GM12878 (cell line): ENCODE measurements at regions not wholly inside any gene's neighbourhood (a gene's known extent, or its start where the extent isn't known, plus 50 kb on each side); places are given as distances from the start of the nearest gene placed in this dataset.

Experiments
- ATAC-seq: fragments of 200-7000 bp; cut with Tn5 transposase; 3 replicates; pipeline ENCODE4 v1.9.1; 2020; ENCODE audit warnings: mild to moderate bottlenecking, moderate library complexity
- BruUV-seq: library from RNA; stranded (reverse); fragments of 400-500 nt; replicated peaks from 2 replicates; lab custom pipeline; 2021; lab: Mats Ljungman, UMichigan
- CTCF ChIA-PET: fragments of 300-600 bp; sonication (Branson Sonifier 250); formaldehyde crosslinking; extraction: SDS; loops from one replicate; lab custom pipeline; 2021; ENCODE audit warnings: inconsistent platforms; lab: Yijun Ruan, JAX
- POLR2A ChIA-PET: fragments of 350-600 bp; formaldehyde crosslinking; extraction: SDS; loops from one replicate; lab custom pipeline; 2021; ENCODE audit warnings: inconsistent platforms; lab: Charles Lee
- RAD21 ChIA-PET: fragments of 300-600 bp; sonication (Branson Sonifier 250); formaldehyde crosslinking; loops from one replicate; lab custom pipeline; 2023; ENCODE audit warnings: antibody characterized with exemption; ENCODE audit not compliant: unreplicated experiment; lab: Charles Lee
- SMC1A ChIA-PET: fragments of 300-600 bp; sonication (Branson Sonifier 250); formaldehyde crosslinking; loops from one replicate; lab custom pipeline; 2023; ENCODE audit not compliant: unreplicated experiment, uncharacterized antibody; lab: Charles Lee
- DNase-seq: peaks from one replicate; pipeline ENCODE4 v3.0.0-alpha.2; 2011; ENCODE audit warnings: low read depth, low spot score
- FAIRE-seq: peaks from 3 replicates; lab custom pipeline; 2011; peaks lifted over from hg19 to GRCh38; lab: Jason Lieb, UNC
- H2AFZ ChIP-seq: 2 replicates; pipeline ENCODE4 v1.6.0; 2011; ENCODE audit warnings: low read depth, low read length, control low read depth; ENCODE audit not compliant: control insufficient read depth
- H3K27ac ChIP-seq: 2 replicates; pipeline ENCODE4 v1.5.1; 2011; ENCODE audit warnings: control low read depth; ENCODE audit not compliant: control insufficient read depth, insufficient read depth
- H3K27me3 ChIP-seq, 2 experiments: replicated peaks in 1 of 2; 2 replicates each; pipeline versions ENCODE4 v1.6.0 to v1.6.1; 2011; ENCODE audit warnings: low read length in 1 of 2; ENCODE audit not compliant: control insufficient read depth in 2 of 2, insufficient read depth in 2 of 2
- H3K36me3 ChIP-seq, 2 experiments: 2 replicates each; pipeline ENCODE4 v1.5.1; 2011; ENCODE audit warnings: low read length in 1 of 2; ENCODE audit not compliant: control insufficient read depth in 2 of 2, insufficient read depth in 2 of 2
- H3K4me1 ChIP-seq: 2 replicates; pipeline ENCODE4 v1.6.1; 2011; ENCODE audit warnings: mild to moderate bottlenecking, low read length, moderate library complexity, mixed read lengths; ENCODE audit not compliant: control insufficient read depth, insufficient read depth
- H3K4me2 ChIP-seq: 2 replicates; pipeline ENCODE4 v1.6.0; 2011; ENCODE audit warnings: control low read depth; ENCODE audit not compliant: control insufficient read depth, insufficient read depth
- H3K4me3 ChIP-seq: fragments of 200-600 bp; sonication (generic); 2 replicates; pipeline ENCODE4 v1.5.1; 2016
- H3K79me2 ChIP-seq: 2 replicates; pipeline ENCODE4 v1.6.0; 2011; ENCODE audit warnings: low read length; ENCODE audit not compliant: control insufficient read depth, insufficient read depth
- H3K9ac ChIP-seq: 2 replicates; pipeline ENCODE4 v1.8.0; 2011; ENCODE audit warnings: low read length, control low read depth, mixed read lengths; ENCODE audit not compliant: control insufficient read depth, insufficient read depth
- H3K9me3 ChIP-seq: replicated peaks from 3 replicates; pipeline ENCODE4 v1.5.1; 2011; ENCODE audit warnings: mild to moderate bottlenecking, low read length; ENCODE audit not compliant: control insufficient read depth, insufficient read depth
- H4K20me1 ChIP-seq: 2 replicates; pipeline ENCODE4 v1.6.0; 2011; ENCODE audit not compliant: control insufficient read depth, insufficient read depth
- IRF4 ChIP-seq: IDR thresholded peaks from 2 replicates; pipeline ENCODE4 v1.6.1; 2011; ENCODE audit warnings: low read depth, low read length
- NFXL1 ChIP-seq: fragments of 450-650 bp; IDR thresholded peaks from 2 replicates; pipeline ENCODE4 v1.6.1; 2017; ENCODE audit warnings: antibody characterized with exemption, mild to moderate bottlenecking, borderline replicate concordance
- RAD21 ChIP-seq: IDR thresholded peaks from 2 replicates; pipeline ENCODE4 v1.6.1; 2011; ENCODE audit warnings: mild to moderate bottlenecking, low read depth, low read length, moderate library complexity; ENCODE audit not compliant: insufficient read depth
- SMC3 ChIP-seq: IDR thresholded peaks from 2 replicates; pipeline ENCODE4 v1.6.1; 2011; ENCODE audit warnings: low read length, improper control_type of control experiment, borderline replicate concordance
- ZNF24 ChIP-seq: fragments of 450-650 bp; IDR thresholded peaks from 2 replicates; pipeline ENCODE4 v1.6.1; 2017; ENCODE audit warnings: antibody characterized with exemption, mild to moderate bottlenecking
- WGBS: methylation state at CpG from one replicate; pipeline ENCODE4 v1.1.6; 2016; ENCODE audit warnings: low lambda C conversion rate; ENCODE audit not compliant: insufficient replicate concordance, insufficient coverage; ENCODE audit errors: missing lambda C conversion rate; 5-methylcytosine and 5-hydroxymethylcytosine counted together
- in situ Hi-C: fragments of 300-500 bp; cut with MboI; formaldehyde crosslinking; loops from 9 replicates; pipeline ENCODE4 v1.14.3; 2018; ENCODE audit warnings: mixed read lengths
- intact Hi-C: fragments of 100-400 bp; cut with micrococcal nuclease; formaldehyde crosslinking; loops from one replicate; pipeline ENCODE4 v1.14.2; 2022; ENCODE audit not compliant: unreplicated experiment
- TF ChIP-seq, protein P1 (sequence below): IDR thresholded peaks from 2 replicates; pipeline ENCODE4 v1.6.1; 2012; ENCODE audit warnings: improper control_type of control experiment, low read depth, low read length; ENCODE audit not compliant: insufficient replicate concordance
- TF ChIP-seq, protein P2 (sequence below), 3 experiments: IDR thresholded peaks in 2 of 3; conservative IDR thresholded peaks in 1 of 3; 2 replicates each; pipeline ENCODE4 v1.5.1; 2011; ENCODE audit warnings: low read depth in 3 of 3, low read length in 3 of 3, mild to moderate bottlenecking in 3 of 3, control low read depth in 2 of 3, moderate library complexity in 2 of 3, inconsistent platforms in 1 of 3, mixed read lengths in 1 of 3; ENCODE audit not compliant: control insufficient read depth in 2 of 3, insufficient read depth in 1 of 3; ENCODE audit errors: extremely low read depth in 1 of 3

DNA sequence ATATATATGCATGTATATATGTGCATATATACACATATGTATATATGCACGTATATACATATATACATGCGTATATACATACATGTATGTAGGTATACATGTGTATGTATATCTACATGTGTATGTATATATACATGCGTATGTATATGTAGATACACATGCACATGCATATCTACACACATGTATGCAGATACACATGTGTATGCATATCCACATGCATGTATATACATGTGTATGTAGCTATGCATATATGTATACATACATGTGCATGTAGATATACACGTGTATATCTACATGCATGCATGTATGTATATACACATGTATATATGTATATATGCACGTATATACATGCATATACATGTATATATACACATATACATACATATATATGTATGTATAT is 95.8 kb upstream of the STEAP4 start (continued):
- TF ChIP-seq, protein P1, sequence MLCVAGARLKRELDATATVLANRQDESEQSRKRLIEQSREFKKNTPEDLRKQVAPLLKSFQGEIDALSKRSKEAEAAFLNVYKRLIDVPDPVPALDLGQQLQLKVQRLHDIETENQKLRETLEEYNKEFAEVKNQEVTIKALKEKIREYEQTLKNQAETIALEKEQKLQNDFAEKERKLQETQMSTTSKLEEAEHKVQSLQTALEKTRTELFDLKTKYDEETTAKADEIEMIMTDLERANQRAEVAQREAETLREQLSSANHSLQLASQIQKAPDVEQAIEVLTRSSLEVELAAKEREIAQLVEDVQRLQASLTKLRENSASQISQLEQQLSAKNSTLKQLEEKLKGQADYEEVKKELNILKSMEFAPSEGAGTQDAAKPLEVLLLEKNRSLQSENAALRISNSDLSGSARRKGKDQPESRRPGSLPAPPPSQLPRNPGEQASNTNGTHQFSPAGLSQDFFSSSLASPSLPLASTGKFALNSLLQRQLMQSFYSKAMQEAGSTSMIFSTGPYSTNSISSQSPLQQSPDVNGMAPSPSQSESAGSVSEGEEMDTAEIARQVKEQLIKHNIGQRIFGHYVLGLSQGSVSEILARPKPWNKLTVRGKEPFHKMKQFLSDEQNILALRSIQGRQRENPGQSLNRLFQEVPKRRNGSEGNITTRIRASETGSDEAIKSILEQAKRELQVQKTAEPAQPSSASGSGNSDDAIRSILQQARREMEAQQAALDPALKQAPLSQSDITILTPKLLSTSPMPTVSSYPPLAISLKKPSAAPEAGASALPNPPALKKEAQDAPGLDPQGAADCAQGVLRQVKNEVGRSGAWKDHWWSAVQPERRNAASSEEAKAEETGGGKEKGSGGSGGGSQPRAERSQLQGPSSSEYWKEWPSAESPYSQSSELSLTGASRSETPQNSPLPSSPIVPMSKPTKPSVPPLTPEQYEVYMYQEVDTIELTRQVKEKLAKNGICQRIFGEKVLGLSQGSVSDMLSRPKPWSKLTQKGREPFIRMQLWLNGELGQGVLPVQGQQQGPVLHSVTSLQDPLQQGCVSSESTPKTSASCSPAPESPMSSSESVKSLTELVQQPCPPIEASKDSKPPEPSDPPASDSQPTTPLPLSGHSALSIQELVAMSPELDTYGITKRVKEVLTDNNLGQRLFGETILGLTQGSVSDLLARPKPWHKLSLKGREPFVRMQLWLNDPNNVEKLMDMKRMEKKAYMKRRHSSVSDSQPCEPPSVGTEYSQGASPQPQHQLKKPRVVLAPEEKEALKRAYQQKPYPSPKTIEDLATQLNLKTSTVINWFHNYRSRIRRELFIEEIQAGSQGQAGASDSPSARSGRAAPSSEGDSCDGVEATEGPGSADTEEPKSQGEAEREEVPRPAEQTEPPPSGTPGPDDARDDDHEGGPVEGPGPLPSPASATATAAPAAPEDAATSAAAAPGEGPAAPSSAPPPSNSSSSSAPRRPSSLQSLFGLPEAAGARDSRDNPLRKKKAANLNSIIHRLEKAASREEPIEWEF = no peak
- TF ChIP-seq ZNF24 (no peak), NFXL1 (no peak)

DNA sequence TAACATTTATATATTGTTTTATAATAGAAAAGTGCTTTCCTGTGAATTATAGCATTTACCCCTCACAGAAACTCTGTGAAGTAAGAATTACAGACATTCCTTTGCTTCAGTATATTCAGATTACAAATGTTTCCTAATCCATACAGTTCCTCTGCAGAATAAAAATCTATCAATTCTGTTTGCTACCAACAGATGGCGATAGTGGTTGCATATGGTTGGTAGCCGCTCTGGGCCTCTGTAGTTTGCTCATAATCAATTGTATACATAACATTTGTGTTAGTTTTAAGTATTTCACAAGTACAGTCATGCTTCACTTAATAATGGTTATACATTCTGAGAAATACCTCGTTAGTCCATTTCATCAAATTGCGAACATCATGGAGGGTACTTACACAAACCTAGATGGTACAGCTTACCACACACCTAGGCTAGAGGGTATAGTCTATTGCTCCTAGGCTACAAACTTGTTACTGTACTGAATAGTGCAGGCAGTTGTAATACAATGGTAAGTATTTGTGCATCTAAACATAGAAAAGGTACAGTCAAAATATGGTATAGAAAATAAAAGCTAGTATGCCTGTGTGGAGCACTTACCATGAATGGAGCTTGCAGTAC is 94.4 kb upstream of the STEAP4 start:
- no TSS peak for BruUV-seq
- no peaks in the 10 kb centered on the region for H3K79me2 ChIP-seq
- no peaks in the 10 kb centered on the region for H3K36me3 ChIP-seq
- ATAC-seq (peak; percentile 55), FAIRE-seq (peak; percentile 70), DNase-seq (no peak)
- ChIA-PET CTCF (interaction anchor here (0.7 to 1.7 kb wide), 21 partner anchors 8 to 434 kb away, joined by 3 to 11 read pairs (median 4); no protein-coding TSS in a partner anchor), SMC1A (interaction anchor here (0.6 to 1.4 kb wide), 11 partner anchors 10 to 436 kb away, joined by 3 to 5 read pairs (median 3); no protein-coding TSS in a partner anchor), RAD21 (interaction anchor here (1.0 to 1.8 kb wide), 2 partner anchors 146 to 434 kb away, joined by 3 to 6 read pairs; no protein-coding TSS in a partner anchor), POLR2A (interaction anchor here (0.6 to 1.0 kb wide), 2 partner anchors 9 to 181 kb away, joined by 3 to 7 read pairs; no protein-coding TSS in a partner anchor)
- H4K20me1 ChIP-seq = no peaks in the 10 kb centered on the region
- in situ Hi-C loops (no loop called here), intact Hi-C loops (loop anchor here (1.0 to 10.0 kb wide), 2 partner anchors 144 to 434 kb away; no protein-coding TSS in a partner anchor)
- 26% methylated on average over 4 of the region's 4 CpGs for WGBS
- H3K27me3 ChIP-seq = no peaks in the 10 kb centered on the region
- H3K4me3 ChIP-seq = no peak overlapping the region
- no peak overlapping the region for H2AFZ ChIP-seq
- no peaks in the 10 kb centered on the region for H3K4me1 ChIP-seq
- H3K4me2 ChIP-seq = no peak overlapping the region
- H3K9me3 ChIP-seq = no peaks in the 10 kb centered on the region
- TF ChIP-seq, protein P2, sequence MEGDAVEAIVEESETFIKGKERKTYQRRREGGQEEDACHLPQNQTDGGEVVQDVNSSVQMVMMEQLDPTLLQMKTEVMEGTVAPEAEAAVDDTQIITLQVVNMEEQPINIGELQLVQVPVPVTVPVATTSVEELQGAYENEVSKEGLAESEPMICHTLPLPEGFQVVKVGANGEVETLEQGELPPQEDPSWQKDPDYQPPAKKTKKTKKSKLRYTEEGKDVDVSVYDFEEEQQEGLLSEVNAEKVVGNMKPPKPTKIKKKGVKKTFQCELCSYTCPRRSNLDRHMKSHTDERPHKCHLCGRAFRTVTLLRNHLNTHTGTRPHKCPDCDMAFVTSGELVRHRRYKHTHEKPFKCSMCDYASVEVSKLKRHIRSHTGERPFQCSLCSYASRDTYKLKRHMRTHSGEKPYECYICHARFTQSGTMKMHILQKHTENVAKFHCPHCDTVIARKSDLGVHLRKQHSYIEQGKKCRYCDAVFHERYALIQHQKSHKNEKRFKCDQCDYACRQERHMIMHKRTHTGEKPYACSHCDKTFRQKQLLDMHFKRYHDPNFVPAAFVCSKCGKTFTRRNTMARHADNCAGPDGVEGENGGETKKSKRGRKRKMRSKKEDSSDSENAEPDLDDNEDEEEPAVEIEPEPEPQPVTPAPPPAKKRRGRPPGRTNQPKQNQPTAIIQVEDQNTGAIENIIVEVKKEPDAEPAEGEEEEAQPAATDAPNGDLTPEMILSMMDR (IDR thresholded peaks at IDR 0.05 in 2 of 3, conservative IDR thresholded peaks at IDR 0.05 in 1 of 3; ENCODE audit: control insufficient read depth in 2 of 3, extremely low read depth in 1 of 3, insufficient read depth in 1 of 3, low read depth in 3 of 3, low read length in 3 of 3) = peak; percentile 47 to 60 (median 58)
- TF ChIP-seq SMC3 (peak; percentile 26; the same call in 1 of the 2 replicates), IRF4 (no peak), RAD21 (peak; percentile 56)
- no peak overlapping the region for H3K9ac ChIP-seq
- H3K27ac ChIP-seq = no peak overlapping the region
